Fibroblast of pulmonary artery (primary cell): ENCODE measurements at regions not wholly inside any gene's neighbourhood (a gene's known extent, or its start where the extent isn't known, plus 50 kb on each side); places are given as distances from the start of the nearest gene placed in this dataset.

Experiments
- DNase-seq: peaks from one replicate; pipeline ENCODE4 v3.0.0-alpha.2; 2010; ENCODE audit warnings: low read depth
- H3K4me3 ChIP-seq: replicated peaks from 2 replicates; pipeline ENCODE4 v1.5.1; 2011; ENCODE audit warnings: low read depth, mild to moderate bottlenecking, control low read depth, low read length, moderate library complexity
- CTCF ChIP-seq: IDR thresholded peaks from 2 replicates; pipeline ENCODE4 v1.5.1; 2011; ENCODE audit warnings: mild to moderate bottlenecking, control low read depth, low read length, inconsistent platforms; ENCODE audit errors: missing control alignments

- no peak overlapping the region for H3K4me3 ChIP-seq
- no peak for TF ChIP-seq CTCF
- DNase-seq: no peak
These were observed 72.0 kb downstream of the SYNE3 start for GRCh38 chr14:95444132-95445129.

- peak; percentile 86 for DNase-seq
- TF ChIP-seq CTCF: peak; percentile 94
These were observed 73.8 kb downstream of the SYNE3 start for GRCh38 chr14:95442633-95443021.

GRCh38 chr14:95442016-95442632, 74.3 kb downstream of the SYNE3 start:
- DNase-seq: no peak
- no peak overlapping the region for H3K4me3 ChIP-seq
- TF ChIP-seq CTCF: no peak

More at GRCh38 chr14:95442633-95443021, 73.8 kb downstream of the SYNE3 start:
- H3K4me3 ChIP-seq: no peak overlapping the region

- no peak overlapping the region for H3K4me3 ChIP-seq
- no peak for DNase-seq
- no peak for TF ChIP-seq CTCF
These were observed 75.5 kb downstream of the SYNE3 start for GRCh38 chr14:95440951-95441350.

GRCh38 chr14:95440496-95440895, 76.0 kb downstream of the SYNE3 start:
- no peak for DNase-seq
- no peak overlapping the region for H3K4me3 ChIP-seq
- no peak for TF ChIP-seq CTCF

- no peak for DNase-seq
- TF ChIP-seq CTCF: no peak
- no peak overlapping the region for H3K4me3 ChIP-seq
These were observed 76.6 kb downstream of the SYNE3 start for GRCh38 chr14:95439881-95440280.
